ENCODE measurements at regions not wholly inside any gene's neighbourhood (a gene's known extent, or its start where the extent isn't known, plus 50 kb on each side); places are given as distances from the start of the nearest gene placed in this dataset.
"Not testable (repeated sequence)": the region's sequence is repeated elsewhere in the genome, so short reads cannot be mapped to it uniquely, and the experiment has no call there.

- Mint-ChIP-seq H3K36me3 (ENCODE audit: low read depth) (no peaks in the 10 kb centered on the region), H3K9me3 (no peaks in the 10 kb centered on the region), H3K4me3 (no peak overlapping the region), H3K4me1 (no peaks in the 10 kb centered on the region), H3K27ac (no peak overlapping the region), H3K27me3 (no peaks in the 10 kb centered on the region)
- no peak for ATAC-seq (replicated peaks)
Observed at GRCh38 chr1:244305776-244306341, 145.8 kb downstream of the ADSS2 start.

- Mint-ChIP-seq H3K4me3 (no peak overlapping the region), H3K9me3 (no peaks in the 10 kb centered on the region), H3K27me3 (no peaks in the 10 kb centered on the region), H3K27ac (no peak overlapping the region), H3K36me3 (ENCODE audit: low read depth) (no peaks in the 10 kb centered on the region), H3K4me1 (no peaks in the 10 kb centered on the region)
- no peak for ATAC-seq (replicated peaks)
Observed at GRCh38 chr1:244306544-244306943, 145.2 kb downstream of the ADSS2 start.

DNA sequence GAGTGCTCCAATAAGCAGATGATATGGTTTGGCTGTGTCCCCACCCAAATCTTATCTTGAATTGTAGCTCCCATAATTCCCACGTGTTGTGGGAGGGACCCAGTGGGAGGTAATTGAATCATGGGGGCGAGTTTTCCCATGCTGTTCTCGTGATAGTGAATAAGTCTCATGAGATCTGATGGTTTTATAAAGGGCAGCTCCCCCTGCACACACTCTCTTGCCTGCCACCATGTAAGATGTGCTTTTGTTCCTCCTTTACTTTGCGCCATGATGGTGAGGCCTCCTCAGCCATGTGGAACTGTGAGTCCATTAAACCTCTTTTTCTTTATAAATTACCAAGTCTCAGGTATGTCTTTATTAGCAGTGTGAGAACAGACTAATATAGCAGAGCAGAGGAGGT, 142.5 kb downstream of the ADSS2 start:
- ATAC-seq (replicated peaks); H3K4me3 Mint-ChIP-seq; H3K27me3 Mint-ChIP-seq; H3K4me1 Mint-ChIP-seq; H3K27ac Mint-ChIP-seq; H3K36me3 Mint-ChIP-seq (ENCODE audit: low read depth); H3K9me3 Mint-ChIP-seq: not testable (repeated sequence)

GRCh38 chr1:244311784-244312532, 139.8 kb downstream of the ADSS2 start:
- no peak overlapping the region for H3K4me3 Mint-ChIP-seq
- H3K27ac Mint-ChIP-seq = no peak overlapping the region
- no peaks in the 10 kb centered on the region for H3K36me3 Mint-ChIP-seq (ENCODE audit: low read depth)
- H3K27me3 Mint-ChIP-seq = no peaks in the 10 kb centered on the region
- no peaks in the 10 kb centered on the region for H3K4me1 Mint-ChIP-seq
- no peaks in the 10 kb centered on the region for H3K9me3 Mint-ChIP-seq
- ATAC-seq (replicated peaks) = no peak

GRCh38 chr1:244313346-244313745, 138.4 kb downstream of the ADSS2 start:
- Mint-ChIP-seq H3K27me3 (no peaks in the 10 kb centered on the region), H3K27ac (no peak overlapping the region), H3K36me3 (ENCODE audit: low read depth) (no peaks in the 10 kb centered on the region), H3K9me3 (no peaks in the 10 kb centered on the region), H3K4me3 (no peak overlapping the region), H3K4me1 (no peaks in the 10 kb centered on the region)
- no peak for ATAC-seq (replicated peaks)

- no peak for ATAC-seq (replicated peaks)
- Mint-ChIP-seq H3K9me3 (no peaks in the 10 kb centered on the region), H3K27me3 (no peaks in the 10 kb centered on the region), H3K4me1 (peaks cover 8% of the 10 kb centered on the region), H3K36me3 (ENCODE audit: low read depth) (no peaks in the 10 kb centered on the region), H3K4me3 (no peak overlapping the region), H3K27ac (no peak overlapping the region)
Observed at GRCh38 chr1:244314921-244315559, 136.7 kb downstream of the ADSS2 start.

GRCh38 chr1:244315996-244316395, 135.7 kb downstream of the ADSS2 start:
- Mint-ChIP-seq H3K4me1 (peaks cover 8% of the 10 kb centered on the region), H3K4me3 (no peak overlapping the region), H3K9me3 (no peaks in the 10 kb centered on the region), H3K36me3 (ENCODE audit: low read depth) (no peaks in the 10 kb centered on the region), H3K27me3 (no peaks in the 10 kb centered on the region), H3K27ac (no peak overlapping the region)
- ATAC-seq (replicated peaks) = no peak

- Mint-ChIP-seq H3K27ac (no peak overlapping the region), H3K4me3 (no peak overlapping the region), H3K4me1 (peaks cover 8% of the 10 kb centered on the region), H3K36me3 (ENCODE audit: low read depth) (no peaks in the 10 kb centered on the region), H3K9me3 (no peaks in the 10 kb centered on the region), H3K27me3 (no peaks in the 10 kb centered on the region)
- ATAC-seq (replicated peaks) = no peak
Observed at GRCh38 chr1:244316407-244316806, 135.3 kb downstream of the ADSS2 start.

DNA sequence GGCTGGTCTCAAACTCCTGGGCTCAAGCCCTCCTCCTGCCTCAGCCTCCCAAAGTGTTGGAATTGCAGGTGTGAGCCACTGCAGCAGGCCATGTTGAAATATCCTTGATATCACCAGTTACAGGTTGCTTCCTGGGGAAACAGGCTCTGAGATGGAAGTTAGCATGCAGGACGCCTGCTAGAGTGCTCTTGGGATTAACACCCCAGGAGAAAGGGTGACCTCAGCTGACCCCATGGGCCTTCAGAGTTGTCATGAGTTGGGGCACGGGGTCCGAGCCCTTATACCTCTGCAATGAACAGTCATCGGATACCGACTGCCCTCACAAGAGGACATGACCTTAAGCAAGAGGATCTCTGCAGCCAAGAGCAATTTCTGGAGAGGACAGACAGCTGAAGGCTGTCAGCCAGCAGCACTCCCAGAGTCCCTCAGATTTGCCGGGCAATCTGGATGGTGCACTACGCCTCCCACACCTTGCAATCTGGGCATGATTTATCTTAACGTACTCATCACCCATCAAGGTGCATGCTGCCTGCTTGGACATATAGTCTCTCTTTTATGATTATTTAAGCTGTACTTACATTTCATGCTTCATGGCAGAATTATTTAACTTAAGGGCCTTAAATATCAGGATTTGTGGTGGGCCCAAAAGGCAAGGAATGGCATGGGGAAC, 134.6 kb downstream of the ADSS2 start:
- no peaks in the 10 kb centered on the region for H3K9me3 Mint-ChIP-seq
- no peaks in the 10 kb centered on the region for H3K36me3 Mint-ChIP-seq (ENCODE audit: low read depth)
- H3K27me3 Mint-ChIP-seq = no peaks in the 10 kb centered on the region
- H3K4me1 Mint-ChIP-seq = peaks cover 8% of the 10 kb centered on the region
- ATAC-seq (replicated peaks) = no peak
- H3K27ac Mint-ChIP-seq = no peak overlapping the region
- no peak overlapping the region for H3K4me3 Mint-ChIP-seq

DNA sequence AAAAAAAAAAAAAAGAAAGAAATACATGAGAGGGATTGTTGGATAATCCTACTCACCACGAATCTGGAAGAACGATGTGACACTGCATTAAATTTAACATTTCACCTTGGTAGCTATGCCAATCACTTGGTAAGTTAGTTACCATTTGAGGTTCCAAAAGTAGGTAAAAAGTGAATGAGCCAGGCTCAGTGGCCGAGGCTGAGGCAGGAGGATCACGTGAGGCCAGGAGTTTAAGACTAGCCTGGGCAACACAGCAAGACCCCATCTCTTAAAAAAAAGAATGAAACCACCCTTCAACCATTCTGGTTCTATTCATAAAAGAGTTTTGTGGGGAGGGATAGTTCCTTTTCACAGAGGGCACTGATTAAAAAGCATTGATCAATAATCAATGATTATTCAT, 133.6 kb downstream of the ADSS2 start:
- Mint-ChIP-seq H3K9me3 (no peaks in the 10 kb centered on the region), H3K27me3 (no peaks in the 10 kb centered on the region), H3K4me1 (peaks cover 14% of the 10 kb centered on the region), H3K4me3 (peak overlapping the region; percentile 33), H3K36me3 (ENCODE audit: low read depth) (no peaks in the 10 kb centered on the region), H3K27ac (no peak overlapping the region)
- ATAC-seq (replicated peaks) = no peak

GRCh38 chr1:244318512-244318911, 133.2 kb downstream of the ADSS2 start:
- Mint-ChIP-seq H3K4me3 (peak overlapping the region; percentile 33), H3K4me1 (peaks cover 14% of the 10 kb centered on the region), H3K36me3 (ENCODE audit: low read depth) (no peaks in the 10 kb centered on the region), H3K27ac (no peak overlapping the region), H3K9me3 (no peaks in the 10 kb centered on the region), H3K27me3 (no peaks in the 10 kb centered on the region)
- ATAC-seq (replicated peaks) = no peak

GRCh38 chr1:244319283-244320132, 132.2 kb downstream of the ADSS2 start:
- H3K27ac Mint-ChIP-seq = peak overlapping the region; percentile 71
- peak overlapping the region; percentile 54 for H3K4me3 Mint-ChIP-seq
- ATAC-seq (replicated peaks) = peak; percentile 92
- H3K36me3 Mint-ChIP-seq (ENCODE audit: low read depth) = no peaks in the 10 kb centered on the region
- no peaks in the 10 kb centered on the region for H3K9me3 Mint-ChIP-seq
- no peaks in the 10 kb centered on the region for H3K27me3 Mint-ChIP-seq
- peaks cover 15% of the 10 kb centered on the region for H3K4me1 Mint-ChIP-seq

- Mint-ChIP-seq H3K4me3 (peak overlapping the region; percentile 83), H3K9me3 (no peaks in the 10 kb centered on the region), H3K27ac (peak overlapping the region; percentile 97), H3K36me3 (ENCODE audit: low read depth) (no peaks in the 10 kb centered on the region), H3K27me3 (no peaks in the 10 kb centered on the region), H3K4me1 (peaks cover 25% of the 10 kb centered on the region)
- no peak for ATAC-seq (replicated peaks)
Observed at GRCh38 chr1:244322181-244322580, 129.5 kb downstream of the ADSS2 start.
